Transverse colon (tissue), 4 donors: ENCODE measurements at regions not wholly inside any gene's neighbourhood (a gene's known extent, or its start where the extent isn't known, plus 50 kb on each side); places are given as distances from the start of the nearest gene placed in this dataset.
"Not testable (repeated sequence)": the region's sequence is repeated elsewhere in the genome, so short reads cannot be mapped to it uniquely, and the experiment has no call there.

Experiments used
- DNase-seq: peaks from one replicate; pipeline ENCODE4 v3.0.0-alpha.2; 2019
- H3K27ac ChIP-seq, 4 donors: fragments of 200-600 bp; sonication (generic); 2 replicates each; pipeline ENCODE4 v1.5.1; 2016 to 2018; ENCODE audit warnings: inconsistent platforms in 4 of 4
- H3K27me3 ChIP-seq: fragments of 200-600 bp; sonication (generic); 2 replicates; pipeline ENCODE4 v1.5.1; 2017; ENCODE audit warnings: inconsistent platforms
- H3K36me3 ChIP-seq, 4 donors: fragments of 200-600 bp; sonication (generic); 2 replicates each; pipeline ENCODE4 v1.5.1; 2017 to 2019; ENCODE audit warnings: inconsistent platforms in 4 of 4
- H3K4me1 ChIP-seq, 4 donors: fragments of 200-600 bp; sonication (generic); 2 replicates each; pipeline ENCODE4 v1.5.1; 2017 to 2020; ENCODE audit warnings: inconsistent platforms in 4 of 4
- H3K4me3 ChIP-seq, 4 donors: fragments of 200-600 bp; sonication (generic); 1 replicate in 1 of 4; 2 replicates in 3 of 4; pipeline versions ENCODE4 v1.5.1 to v1.6.1; 2017 to 2019; ENCODE audit warnings: inconsistent platforms in 4 of 4
- H3K9me3 ChIP-seq, 2 donors: fragments of 200-600 bp; sonication (generic); 2 replicates each; pipeline ENCODE4 v1.5.1; 2017 to 2019; ENCODE audit warnings: inconsistent platforms in 2 of 2
- EP300 ChIP-seq: sonication (generic); formaldehyde crosslinking; IDR thresholded peaks from one replicate; pipeline ENCODE4 v1.6.1; 2017; ENCODE audit warnings: antibody characterized with exemption, low read depth
- POLR2A ChIP-seq: fragments of 450-650 bp; IDR thresholded peaks from one replicate; pipeline ENCODE4 v1.6.1; 2016; ENCODE audit warnings: antibody characterized with exemption, mild to moderate bottlenecking, moderate library complexity
- POLR2AphosphoS5 ChIP-seq, 3 donors: sonication (generic); formaldehyde crosslinking; IDR thresholded peaks; one replicate each; pipeline ENCODE4 v1.6.1; 2016; ENCODE audit warnings: antibody characterized with exemption in 3 of 3
- whole genome bisulfite sequencing, 2 donors: methylation state at CpG; one replicate each; pipeline ENCODE4 v1.1.5; 2018; ENCODE audit warnings: low coverage in 1 of 2; 5-methylcytosine and 5-hydroxymethylcytosine counted together
- in situ Hi-C, 4 donors: fragments of 200-750 bp; cut with MboI; loops; one replicate each; pipeline versions ENCODE4 v1.15.0 to v1.15.1; 2017; ENCODE audit warnings: low sequenced_read_pairs in 3 of 4, low pct_ligation_motif_present in 1 of 4, low pct_unique_long_range_greater_than_20kb in 1 of 4
- intact Hi-C: fragments of 100-400 bp; cut with DNase I; formaldehyde crosslinking; loops from one replicate; pipeline ENCODE4 v1.15.1; 2023; ENCODE audit warnings: low total_unique reads
- TF ChIP-seq, protein P1 (sequence below), 5 experiments: fragments of 200-600 bp in 3 of 5; fragments of 450-650 bp in 2 of 5; sonication (generic) in 3 of 5; IDR thresholded peaks; 1 replicate in 2 of 5; 2 replicates in 3 of 5; pipeline ENCODE4 v1.5.1; 2016 to 2017; ENCODE audit warnings: antibody characterized with exemption in 5 of 5, inconsistent platforms in 3 of 5, mild to moderate bottlenecking in 2 of 5, moderate library complexity in 1 of 5

- Histone ChIP-seq H3K27me3 (no peaks in the 10 kb centered on the region), H3K36me3 (no peaks in the 10 kb centered on the region), H3K27ac (no peak overlapping the region), H3K4me3 (no peak overlapping the region), H3K4me1 (no peaks in the 10 kb centered on the region), H3K9me3 (no peaks in the 10 kb centered on the region)
- DNase-seq = no peak
- TF ChIP-seq, protein P1, sequence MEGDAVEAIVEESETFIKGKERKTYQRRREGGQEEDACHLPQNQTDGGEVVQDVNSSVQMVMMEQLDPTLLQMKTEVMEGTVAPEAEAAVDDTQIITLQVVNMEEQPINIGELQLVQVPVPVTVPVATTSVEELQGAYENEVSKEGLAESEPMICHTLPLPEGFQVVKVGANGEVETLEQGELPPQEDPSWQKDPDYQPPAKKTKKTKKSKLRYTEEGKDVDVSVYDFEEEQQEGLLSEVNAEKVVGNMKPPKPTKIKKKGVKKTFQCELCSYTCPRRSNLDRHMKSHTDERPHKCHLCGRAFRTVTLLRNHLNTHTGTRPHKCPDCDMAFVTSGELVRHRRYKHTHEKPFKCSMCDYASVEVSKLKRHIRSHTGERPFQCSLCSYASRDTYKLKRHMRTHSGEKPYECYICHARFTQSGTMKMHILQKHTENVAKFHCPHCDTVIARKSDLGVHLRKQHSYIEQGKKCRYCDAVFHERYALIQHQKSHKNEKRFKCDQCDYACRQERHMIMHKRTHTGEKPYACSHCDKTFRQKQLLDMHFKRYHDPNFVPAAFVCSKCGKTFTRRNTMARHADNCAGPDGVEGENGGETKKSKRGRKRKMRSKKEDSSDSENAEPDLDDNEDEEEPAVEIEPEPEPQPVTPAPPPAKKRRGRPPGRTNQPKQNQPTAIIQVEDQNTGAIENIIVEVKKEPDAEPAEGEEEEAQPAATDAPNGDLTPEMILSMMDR (IDR thresholded peaks at IDR 0.05) = no peak
- 63 to 67% methylated on average over 2 of the region's 2 CpGs for WGBS, 2 donors
- in situ Hi-C loops (no loop called here), intact Hi-C loops (no loop called here)
These were observed 645.6 kb upstream of the ZNF804A start for GRCh38 chr2:183952741-183953140.

DNA sequence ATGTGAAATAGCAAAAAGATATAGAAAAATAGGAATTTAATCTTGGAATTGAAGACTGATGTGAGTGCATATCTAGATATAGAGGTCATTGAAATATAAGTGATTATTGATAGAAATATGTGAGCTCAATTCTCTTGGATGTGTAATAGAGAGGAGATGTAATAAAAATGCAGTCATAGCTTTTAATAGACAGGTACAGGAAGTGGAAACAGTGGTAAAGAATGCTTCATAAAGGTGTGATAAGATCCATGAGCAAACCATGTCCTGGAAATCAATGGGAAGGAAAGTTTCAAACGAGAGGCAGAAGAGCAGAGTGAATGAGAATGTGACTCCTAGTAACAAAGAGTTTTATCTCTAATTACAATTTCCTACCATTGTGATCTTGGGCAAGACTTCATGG lies 634.7 kb upstream of the ZNF804A start:
- Histone ChIP-seq H3K4me3 (no peak overlapping the region), H3K27ac (no peak overlapping the region), H3K36me3 (no peaks in the 10 kb centered on the region), H3K27me3 (no peaks in the 10 kb centered on the region), H3K4me1 (peaks cover 0 to 6% (median 0%) of the 10 kb centered on the region in 4 donors), H3K9me3 (no peaks in the 10 kb centered on the region)
- in situ Hi-C loops = no loop called here
- WGBS, 2 donors = 13 to 15% methylated on average over 1 of the region's 1 CpG
- TF ChIP-seq POLR2A = no peak
- no peak for TF ChIP-seq POLR2AphosphoS5 (IDR thresholded peaks at IDR 0.05)
- TF ChIP-seq, protein P1 (IDR thresholded peaks at IDR 0.05) = no peak
- TF ChIP-seq EP300 = no peak
- DNase-seq = no peak
- intact Hi-C loops = no loop called here

- WGBS, 2 donors = 33 to 54% methylated on average over 1 of the region's 1 CpG
- Histone ChIP-seq H3K27me3 (no peaks in the 10 kb centered on the region), H3K9me3 (no peaks in the 10 kb centered on the region), H3K4me3 (no peak overlapping the region), H3K27ac (no peak overlapping the region), H3K4me1 (peaks cover 0 to 6% (median 0%) of the 10 kb centered on the region in 4 donors), H3K36me3 (no peaks in the 10 kb centered on the region)
- in situ Hi-C loops (no loop called here), intact Hi-C loops (no loop called here)
- TF ChIP-seq EP300 (no peak), POLR2A (no peak)
- peak; percentile 13 for DNase-seq
These were observed 633.8 kb upstream of the ZNF804A start for GRCh38 chr2:183964565-183964964.

GRCh38 chr2:183967756-183968155 lies 630.6 kb upstream of the ZNF804A start:
- in situ Hi-C loops = no loop called here

GRCh38 chr2:183975676-183976075 lies 622.7 kb upstream of the ZNF804A start:
- intact Hi-C loops = not testable (repeated sequence)

More at GRCh38 chr2:183967756-183968155, 630.6 kb upstream of the ZNF804A start:
- Histone ChIP-seq H3K27me3 (no peaks in the 10 kb centered on the region), H3K27ac (no peak overlapping the region), H3K4me3 (no peak overlapping the region), H3K4me1 (peaks cover 0 to 6% (median 0%) of the 10 kb centered on the region in 4 donors), H3K9me3 (no peaks in the 10 kb centered on the region), H3K36me3 (no peaks in the 10 kb centered on the region)
- DNase-seq = no peak
- WGBS, 2 donors = 87% methylated on average over 5 to 6 of the region's 6 CpGs
- no peak for TF ChIP-seq POLR2AphosphoS5 (IDR thresholded peaks at IDR 0.05)
- no peak for TF ChIP-seq EP300
- TF ChIP-seq, protein P1 (IDR thresholded peaks at IDR 0.05) = no peak
- TF ChIP-seq POLR2A = no peak
- intact Hi-C loops = no loop called here

More at GRCh38 chr2:183975676-183976075, 622.7 kb upstream of the ZNF804A start:
- in situ Hi-C loops, DNase-seq, H3K27me3 ChIP-seq, H3K36me3 ChIP-seq, H3K9me3 ChIP-seq, H3K4me3 ChIP-seq, H3K27ac ChIP-seq, H3K4me1 ChIP-seq: not testable (repeated sequence)
- WGBS, 2 donors = 95% methylated on average over 8 of the region's 8 CpGs; no CpG with 5 or more reads in 1 of the 2 donors
